Activated naive CD8-positive, alpha-beta T cell treated with anti-CD3 and anti-CD28 coated beads, Interleukin-2, amount 50 U/mL, for 16 hours (primary cell): ENCODE measurements at regions not wholly inside any gene's neighbourhood (a gene's known extent, or its start where the extent isn't known, plus 50 kb on each side); places are given as distances from the start of the nearest gene placed in this dataset.
"Not testable (repeated sequence)": the region's sequence is repeated elsewhere in the genome, so short reads cannot be mapped to it uniquely, and the experiment has no call there.

Experiments used
- DNase-seq: peaks from one replicate; pipeline ENCODE4 v3.0.0-alpha.2; 2020; ENCODE audit warnings: low read depth, low spot score

DNA sequence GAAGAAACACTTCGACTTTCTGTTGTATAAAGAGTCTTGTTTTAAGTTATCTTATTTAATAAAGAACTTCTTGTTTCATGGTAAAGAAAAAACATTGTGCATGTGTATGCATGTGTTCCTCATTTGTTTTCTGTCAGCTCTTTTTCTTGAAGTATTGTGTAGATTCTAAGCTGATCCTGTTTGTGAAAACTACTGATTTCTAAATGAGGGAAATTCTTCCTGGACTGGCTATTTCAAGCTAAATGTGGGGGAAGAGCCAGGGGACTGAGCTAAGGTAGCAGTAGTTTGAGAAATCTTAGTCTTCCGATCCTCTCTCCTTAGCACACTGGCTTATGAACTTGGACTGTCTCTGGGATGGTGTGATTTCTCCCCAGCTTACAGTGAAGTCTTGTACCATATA, 56.4 kb upstream of the RBMS1 start:
- no peak for DNase-seq

DNA sequence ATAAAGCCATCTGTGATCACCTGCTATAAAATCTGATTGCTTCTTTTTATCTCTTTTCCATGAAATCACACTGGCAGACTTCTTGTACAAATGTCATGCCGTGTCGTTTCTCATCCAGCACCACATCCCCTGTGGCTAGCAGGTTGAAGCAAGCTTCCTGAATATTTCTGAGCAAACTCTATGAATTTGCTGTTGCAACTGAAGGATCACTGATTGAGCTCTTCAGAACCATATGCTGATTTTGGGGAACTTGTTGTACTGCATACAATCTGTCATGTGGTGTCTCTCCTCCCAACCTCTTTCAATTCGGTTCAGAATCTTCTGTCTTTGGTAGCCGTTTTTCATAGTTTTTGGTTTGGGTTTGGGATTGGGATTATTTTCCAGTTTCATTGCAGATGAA, 57.7 kb upstream of the RBMS1 start:
- DNase-seq = no peak

DNA sequence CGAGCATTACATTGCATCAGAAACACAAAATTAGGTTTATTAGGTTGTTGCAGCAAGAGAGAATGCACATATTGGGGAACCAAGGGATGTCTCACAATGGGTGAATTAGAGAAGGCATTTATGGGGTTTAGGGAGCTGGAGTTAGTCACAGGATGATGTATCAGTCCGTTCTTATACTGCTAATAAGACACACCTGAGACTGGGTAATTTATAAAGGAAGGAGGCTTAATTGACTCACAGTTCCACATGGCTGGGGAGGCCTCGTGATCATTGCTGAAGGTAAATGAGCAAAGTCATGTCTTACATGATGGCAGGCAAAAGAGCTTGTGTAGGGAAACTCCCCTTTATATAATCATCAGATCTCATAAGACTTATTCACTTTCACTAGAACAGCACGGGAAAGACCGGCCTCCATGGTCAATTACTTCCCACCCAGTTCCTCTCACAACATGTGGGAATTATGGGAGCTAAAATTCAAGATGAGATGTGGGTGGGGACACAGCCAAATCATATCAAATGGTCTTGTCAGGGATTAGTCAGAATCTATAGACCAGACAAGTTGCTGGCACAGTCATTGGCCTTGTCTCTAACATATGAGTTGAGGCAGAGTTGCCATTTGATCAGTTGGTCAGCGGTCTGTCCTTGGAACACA, 61.9 kb upstream of the RBMS1 start:
- no peak for DNase-seq

DNA sequence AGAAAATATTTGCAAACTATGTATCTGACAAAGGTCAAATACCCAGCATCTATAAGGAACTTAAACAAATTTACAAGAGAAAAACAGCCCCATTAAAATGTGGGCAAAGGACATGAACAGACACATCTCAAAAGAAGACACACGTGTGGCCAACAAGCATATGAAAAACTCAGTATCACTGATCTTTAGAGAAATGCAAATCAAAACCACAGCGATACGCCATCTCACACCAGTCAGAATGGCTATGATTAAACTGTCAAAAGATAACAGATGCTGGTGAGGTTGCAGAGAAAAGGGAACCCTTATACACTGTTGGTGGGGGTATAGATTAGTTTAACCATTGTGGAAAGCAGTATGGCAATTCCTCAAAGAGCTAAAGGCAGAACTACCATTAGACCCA, 64.3 kb upstream of the RBMS1 start:
- no peak for DNase-seq

DNA sequence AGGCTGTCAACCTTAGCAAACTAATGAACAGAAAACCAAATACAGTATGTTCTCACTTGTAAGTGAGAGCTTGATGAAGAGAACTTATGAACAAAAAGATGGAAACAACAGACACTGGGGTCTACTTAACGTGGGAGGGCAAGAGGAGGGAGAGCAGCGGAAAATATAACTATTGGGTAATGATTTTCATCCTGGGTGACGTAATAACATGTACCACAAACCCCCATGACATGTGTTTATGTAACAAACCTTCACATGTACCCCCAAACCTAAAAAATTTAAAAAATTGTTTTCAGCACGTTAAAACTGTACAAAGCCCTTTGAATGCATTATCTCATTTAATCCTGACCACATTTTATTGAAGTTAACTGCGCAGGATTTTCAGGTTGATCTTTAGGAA, 64.9 kb upstream of the RBMS1 start:
- no peak for DNase-seq

DNA sequence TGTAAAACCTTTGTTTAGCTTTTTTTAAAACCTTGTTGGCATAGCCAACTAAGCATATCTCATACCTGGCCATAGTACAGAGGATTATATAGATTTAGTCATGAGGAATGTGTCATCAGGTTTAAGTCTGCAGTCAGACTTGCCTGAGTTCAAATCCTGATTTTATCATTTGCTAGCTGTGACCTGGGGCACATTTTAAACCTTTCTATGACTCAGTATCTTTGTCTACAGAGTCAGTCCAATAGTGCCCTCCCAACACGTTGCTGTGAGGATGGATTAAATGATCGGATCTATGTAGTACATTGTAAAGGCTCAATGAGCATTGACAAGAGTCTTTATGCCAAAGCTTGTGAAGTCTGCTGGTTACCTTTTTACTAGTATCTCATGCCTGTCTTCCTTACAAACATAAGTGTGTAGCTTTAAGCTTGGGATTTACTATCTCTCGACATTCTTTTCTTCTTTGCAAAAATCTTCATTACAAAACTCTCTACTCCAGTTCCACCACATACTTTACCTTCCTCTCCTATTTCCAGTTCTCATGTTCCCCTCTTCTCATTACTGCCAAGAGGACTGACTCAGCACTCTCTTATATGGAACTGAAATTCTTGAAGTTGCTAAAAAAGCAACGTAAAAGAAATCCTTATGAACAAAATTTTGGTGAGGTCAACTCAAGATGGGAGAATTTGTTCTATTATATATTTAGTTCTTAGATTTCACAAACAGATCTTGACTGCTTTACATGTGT, 68.1 kb upstream of the RBMS1 start:
- DNase-seq = no peak

DNA sequence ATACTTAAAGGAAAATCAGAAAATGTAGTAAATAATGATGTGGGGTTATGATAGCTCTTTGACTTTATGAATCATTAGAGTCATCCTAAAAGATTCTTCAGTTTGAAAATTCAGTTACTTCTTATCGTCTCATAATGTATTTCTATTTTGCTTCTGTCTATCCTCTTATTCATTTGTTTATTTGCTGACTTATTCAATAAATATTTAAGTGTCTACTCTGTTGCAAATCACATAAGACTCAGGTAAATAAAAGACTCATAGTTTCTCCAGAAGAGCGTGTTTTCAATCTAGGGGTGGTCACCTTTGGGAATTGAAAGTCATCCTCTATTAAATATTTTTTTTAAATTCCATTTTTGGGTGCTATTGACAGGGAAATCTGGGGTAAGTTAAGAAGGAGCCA, 69.1 kb upstream of the RBMS1 start:
- DNase-seq = no peak

DNA sequence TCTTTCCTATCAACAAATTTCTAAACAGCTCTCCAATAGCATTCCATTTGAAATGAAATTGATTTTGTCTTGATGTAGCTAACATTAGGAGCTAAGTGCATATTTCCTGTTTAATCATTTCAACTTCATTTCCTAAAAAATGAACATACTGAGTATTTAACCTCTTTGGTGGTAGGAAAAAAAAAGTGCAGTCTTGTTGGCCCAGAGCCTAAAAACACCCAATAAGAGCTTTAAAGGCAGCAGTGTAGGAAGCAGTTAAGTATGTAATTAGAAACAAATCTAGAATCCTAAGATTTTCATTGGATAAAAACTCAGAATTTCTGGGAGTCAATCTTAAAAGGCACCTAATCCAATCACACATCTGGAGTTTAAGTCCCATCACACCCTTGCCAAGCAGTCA, 71.0 kb upstream of the RBMS1 start:
- no peak for DNase-seq

DNA sequence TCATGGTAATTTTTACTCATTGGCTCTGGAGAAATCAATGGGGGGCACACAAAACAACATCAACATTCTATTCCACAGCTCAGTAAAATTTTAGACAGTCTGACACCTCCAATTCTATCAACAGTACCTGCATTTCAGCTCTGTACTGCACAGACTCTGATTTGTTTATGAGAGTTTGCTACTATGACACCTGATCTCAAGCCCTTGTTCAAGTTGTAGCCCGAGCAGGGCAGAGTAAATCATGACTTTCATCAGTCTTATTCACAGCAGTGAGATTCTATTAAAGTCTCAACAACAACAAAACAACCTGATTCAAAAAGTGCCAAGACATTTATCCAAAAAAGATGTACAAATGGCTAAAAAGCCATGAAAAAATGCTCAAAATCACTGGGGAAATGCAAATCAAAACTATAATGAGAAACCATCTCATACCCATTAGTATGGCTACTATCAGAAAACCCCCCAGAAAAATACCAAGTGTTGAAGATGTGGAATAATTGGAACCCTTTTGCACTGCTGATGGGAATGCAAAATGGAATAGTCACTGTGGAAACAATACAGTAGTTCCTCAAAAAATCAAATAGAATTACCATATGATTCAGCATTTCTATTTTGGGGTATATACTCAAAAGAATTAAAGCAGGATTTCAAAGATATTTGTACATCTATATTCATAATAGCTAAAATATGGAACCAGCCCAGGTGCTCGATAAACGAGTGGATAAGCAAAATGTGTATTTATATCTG, 71.7 kb upstream of the RBMS1 start:
- no peak for DNase-seq

DNA sequence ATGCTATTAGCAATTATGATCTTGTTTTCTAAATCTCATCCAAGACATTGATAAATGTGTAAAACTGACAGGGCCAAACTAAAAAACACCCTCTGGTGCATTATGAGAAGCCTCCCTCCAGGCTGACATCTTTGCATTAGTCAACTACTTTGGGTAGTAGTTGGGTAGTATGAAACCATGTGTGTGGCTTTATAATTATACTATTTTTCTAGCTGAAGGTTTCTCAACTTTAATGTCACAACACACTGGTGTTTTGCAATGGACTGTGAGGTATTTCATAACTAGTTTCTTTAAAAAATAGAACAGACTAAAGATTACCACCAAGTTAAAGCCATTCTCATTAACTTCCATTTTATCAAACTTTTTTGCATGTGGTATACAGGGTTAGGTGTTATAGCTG, 73.1 kb upstream of the RBMS1 start:
- no peak for DNase-seq

DNA sequence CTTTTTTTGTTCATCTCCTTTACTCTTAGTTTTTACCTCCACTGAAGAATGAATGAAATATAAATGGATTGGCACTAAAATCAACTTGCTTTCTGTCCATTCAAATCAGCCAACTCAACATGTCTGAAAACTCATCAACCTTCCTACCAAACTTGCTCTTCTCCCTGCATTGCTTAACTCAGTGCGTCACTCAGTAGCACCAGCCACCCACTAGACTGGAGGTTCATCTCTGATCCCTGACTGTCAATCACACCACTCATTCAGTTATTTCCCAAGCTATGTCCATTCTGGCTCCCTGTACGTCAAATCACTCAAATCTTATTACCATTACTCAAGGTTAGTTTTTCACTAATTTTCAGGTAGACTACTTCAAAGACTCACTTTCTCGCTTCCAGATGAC, 75.2 kb upstream of the RBMS1 start:
- DNase-seq = no peak

DNA sequence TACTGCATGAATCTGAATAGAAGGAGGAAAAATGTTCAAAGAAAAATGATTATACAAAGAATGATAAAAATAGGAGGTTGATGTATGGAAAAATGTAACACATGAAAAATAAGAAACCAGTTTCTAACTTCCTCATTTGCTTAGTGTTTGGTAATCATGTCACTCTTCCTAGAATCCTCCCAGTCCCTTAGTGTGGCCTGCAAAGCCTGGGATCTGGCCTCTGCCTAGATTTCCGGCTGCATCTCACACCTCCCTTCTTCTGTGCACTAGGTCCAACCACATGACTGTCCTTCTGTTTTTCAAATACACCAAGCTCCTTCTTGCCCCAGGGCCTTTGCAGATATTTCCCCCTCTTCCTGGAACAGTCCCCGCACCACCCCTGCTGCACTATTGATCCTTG, 76.8 kb upstream of the RBMS1 start:
- no peak for DNase-seq

DNA sequence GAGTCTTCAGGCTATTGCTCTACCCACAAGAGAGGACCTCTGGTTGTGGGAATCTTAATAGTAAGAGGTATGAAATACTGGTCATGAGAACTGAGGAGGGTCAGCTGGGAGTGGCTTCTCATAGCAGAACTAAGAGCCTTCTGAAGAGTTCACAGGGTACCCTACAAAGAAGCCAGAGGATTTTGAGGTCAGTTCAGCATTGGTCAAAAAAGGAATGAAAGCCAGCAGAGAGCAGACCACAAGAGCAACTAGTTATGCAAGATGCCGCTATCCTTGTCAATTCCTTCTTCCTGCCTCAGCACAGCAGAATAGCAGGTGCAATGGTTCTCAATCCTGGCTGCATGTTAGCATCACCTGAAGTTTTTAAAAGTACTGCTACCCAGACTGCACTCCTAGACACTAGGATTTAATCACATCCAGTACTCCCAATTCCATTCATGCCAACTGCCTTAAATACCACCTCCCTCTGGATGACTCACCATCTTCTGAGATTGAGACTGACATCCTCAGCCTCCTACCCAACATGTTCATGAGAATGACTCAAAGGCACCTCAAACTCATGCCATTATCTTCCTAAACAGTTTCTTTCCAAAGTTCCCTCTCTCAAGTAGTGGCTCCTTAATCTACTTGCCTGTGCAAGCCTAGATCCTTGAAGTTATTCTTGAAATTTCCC, 81.0 kb upstream of the RBMS1 start:
- no peak for DNase-seq

DNA sequence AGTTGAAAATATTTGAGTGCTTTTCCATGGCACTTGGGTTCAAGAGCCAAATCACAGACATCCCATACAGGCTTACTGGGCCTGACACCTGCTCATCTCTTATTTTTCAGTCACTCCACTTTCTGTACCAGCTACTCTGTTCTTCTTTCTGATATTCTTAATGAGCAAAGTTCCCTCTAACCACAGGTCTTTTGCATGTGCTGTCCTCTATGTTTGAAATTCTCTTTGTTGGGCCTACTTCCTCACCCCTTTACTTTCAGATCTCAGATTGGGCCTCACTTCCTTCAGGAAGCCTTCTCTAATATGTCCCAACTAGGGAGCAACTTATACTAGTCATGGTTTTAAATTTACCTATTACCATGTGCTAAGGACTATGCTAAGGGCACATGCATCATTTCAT, 81.8 kb upstream of the RBMS1 start:
- no peak for DNase-seq

DNA sequence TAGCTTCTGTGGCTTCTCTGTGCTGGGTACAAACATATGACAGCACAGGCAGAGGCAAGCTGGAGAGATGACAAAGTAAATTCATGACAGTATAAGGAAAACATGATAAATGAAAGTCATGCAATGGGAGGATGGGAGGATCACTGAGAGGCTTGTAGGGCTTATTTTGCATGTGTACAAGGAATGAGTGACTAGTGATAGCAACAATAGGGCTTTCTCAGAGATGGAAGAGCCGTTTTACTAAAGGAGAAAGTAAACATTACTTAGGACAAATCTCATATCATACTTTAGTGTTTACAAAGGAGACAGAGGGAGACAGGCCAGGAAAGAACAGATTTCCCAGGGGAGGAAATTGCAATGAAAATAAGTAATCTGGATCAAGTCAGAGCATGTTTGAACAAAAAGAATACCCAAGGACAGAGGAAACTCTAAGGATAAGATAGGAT, 82.5 kb upstream of the RBMS1 start:
- no peak for DNase-seq

DNA sequence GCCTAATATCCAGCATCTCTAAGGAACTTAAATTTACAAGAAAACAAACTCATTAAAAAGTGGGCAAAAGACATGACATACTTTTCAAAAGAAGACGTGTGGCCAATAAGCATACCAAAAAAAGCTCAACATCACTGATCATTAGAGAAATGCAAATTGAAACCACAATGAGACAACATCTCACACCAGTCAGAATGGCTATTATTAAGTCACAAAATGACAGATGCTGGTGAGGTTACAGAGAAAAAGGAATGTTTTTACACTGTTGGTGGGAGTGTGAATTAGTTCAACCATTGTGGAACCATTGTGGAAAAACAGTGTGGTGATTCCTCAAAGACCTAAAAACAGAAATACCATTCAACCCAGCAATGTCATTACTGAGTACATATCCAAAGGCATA, 83.5 kb upstream of the RBMS1 start:
- DNase-seq = not testable (repeated sequence)

DNA sequence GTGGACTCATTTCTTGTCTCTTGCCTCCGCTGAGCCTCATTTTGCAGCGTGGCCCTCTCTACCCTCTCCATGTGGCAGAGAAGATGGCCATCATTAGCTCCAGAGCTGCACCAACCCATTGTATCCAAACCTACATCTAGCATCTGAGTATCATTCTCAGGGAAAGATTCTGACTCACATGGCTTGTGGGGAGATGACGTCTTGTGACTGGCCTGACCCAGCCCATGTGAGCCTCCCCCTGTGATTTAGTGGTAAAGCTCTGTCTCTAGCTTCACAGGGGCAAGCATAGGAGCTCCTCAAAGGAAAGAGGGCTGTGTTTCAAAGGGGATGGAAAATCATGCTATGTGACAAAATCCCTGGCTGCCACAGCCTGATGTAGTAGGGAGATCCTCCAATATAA, 87.4 kb upstream of the RBMS1 start:
- no peak for DNase-seq

DNA sequence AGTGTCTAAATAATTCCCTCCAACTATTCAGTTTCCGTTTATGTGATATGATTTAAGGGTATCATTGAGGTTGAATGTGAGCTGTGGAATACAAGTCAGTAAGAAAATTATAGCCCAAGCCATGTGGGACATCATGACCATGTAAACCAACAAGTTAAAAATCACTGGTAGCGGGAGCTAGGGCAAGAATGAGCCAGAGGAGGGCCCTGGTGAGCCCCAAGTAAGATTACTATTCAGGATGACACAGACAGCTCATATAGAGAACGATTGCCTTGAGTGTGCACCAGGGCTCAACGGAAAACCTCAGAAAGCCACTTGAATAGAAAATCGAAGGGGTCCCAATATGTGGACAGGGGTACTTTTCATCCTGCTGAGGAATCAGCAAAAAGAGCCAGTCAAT, 87.8 kb upstream of the RBMS1 start:
- no peak for DNase-seq

DNA sequence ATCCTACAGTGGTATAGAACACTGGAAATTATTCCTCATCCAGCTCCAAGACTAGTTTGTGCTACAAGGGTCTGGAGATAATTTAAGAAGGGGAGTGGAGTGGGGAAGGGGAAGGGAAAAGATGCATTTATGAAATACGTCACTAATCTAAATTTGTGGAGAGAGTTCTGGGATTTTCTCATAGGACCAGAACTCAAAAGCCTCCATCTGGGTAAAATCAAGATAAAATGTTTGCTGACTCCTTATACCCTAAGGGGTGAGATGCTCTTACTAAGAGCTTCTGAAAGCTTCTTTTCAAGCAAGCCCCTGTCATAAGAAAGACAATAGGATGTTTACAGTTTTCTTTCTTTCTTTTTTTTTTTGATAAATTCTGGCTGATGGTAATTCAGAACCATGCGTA, 88.5 kb upstream of the RBMS1 start:
- no peak for DNase-seq

DNA sequence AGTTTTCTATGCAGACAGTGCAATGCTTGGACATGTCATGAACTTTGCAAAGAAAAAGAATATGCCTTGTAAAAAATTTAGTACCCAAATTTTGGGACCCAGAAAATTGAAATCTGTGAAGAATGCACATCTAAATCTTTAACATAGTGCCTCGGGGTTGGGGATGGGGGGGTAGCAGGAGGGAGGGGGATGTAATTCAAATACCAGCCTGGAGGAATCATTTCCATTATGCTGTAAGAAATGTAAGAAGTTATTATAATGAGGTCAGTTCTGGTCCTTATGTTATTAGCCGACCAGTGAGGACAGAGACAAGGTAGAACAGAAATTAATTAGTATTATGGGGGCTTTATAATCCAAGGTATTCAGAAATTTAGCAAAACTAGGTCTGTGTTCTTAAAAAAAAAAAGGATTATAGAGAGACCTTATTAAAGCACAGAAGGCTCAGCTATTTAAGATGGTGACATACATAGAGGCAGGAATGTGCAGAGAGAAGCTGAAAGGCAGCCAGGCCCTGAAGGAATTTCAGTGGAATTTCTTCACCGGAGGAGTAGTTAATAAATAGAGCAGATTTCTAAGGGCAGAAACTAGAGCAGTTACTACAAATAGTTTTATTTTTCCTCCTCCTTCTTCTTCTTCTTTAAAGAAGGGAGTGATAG, 89.0 kb upstream of the RBMS1 start:
- DNase-seq = no peak

DNA sequence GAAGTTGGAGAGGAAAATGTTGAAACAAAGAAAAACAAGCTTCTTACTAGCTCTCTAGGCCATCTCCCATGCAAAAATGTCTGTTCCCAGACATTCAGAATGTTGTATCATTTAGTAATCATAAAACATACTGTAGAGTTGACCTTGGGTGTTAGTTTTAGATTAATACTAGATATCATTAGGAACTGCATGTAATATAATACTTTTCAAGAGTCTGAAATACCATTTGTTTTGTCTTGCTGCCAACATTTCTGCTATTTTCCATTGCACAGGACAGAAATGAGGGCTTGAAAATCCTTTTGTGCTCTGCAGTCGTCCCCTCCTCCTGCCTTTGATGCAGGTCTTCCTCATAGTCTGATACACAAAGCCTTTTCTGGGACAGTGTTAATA, 89.5 kb upstream of the RBMS1 start:
- no peak for DNase-seq
